NCI-H526 (cell line): ENCODE measurements at regions not wholly inside any gene's neighbourhood (a gene's known extent, or its start where the extent isn't known, plus 50 kb on each side); places are given as distances from the start of the nearest gene placed in this dataset.
"Not testable (repeated sequence)": the region's sequence is repeated elsewhere in the genome, so short reads cannot be mapped to it uniquely, and the experiment has no call there.

Source experiments
- DNase-seq, 2 experiments: peaks; one replicate each; lab custom pipeline; 2025; lab: John Stamatoyannopoulos, UW

GRCh38 chr6:74408844-74409243 is 712.8 kb downstream of the CD109 start:
- DNase-seq: no peak

- no peak for DNase-seq
Measured at GRCh38 chr6:74404366-74404765, 708.4 kb downstream of the CD109 start.

GRCh38 chr6:74402781-74403180 is 706.8 kb downstream of the CD109 start:
- DNase-seq: no peak

GRCh38 chr6:74378437-74378836 is 682.4 kb downstream of the CD109 start:
- not testable (repeated sequence) for DNase-seq

- no peak for DNase-seq
Measured at GRCh38 chr6:74369556-74369993, 673.6 kb downstream of the CD109 start.

- no peak for DNase-seq
Measured at GRCh38 chr6:74368746-74369145, 672.7 kb downstream of the CD109 start.

- DNase-seq: no peak
Measured at GRCh38 chr6:74366634-74367033, 670.6 kb downstream of the CD109 start.

- no peak for DNase-seq
Measured at GRCh38 chr6:74362391-74362790, 666.4 kb downstream of the CD109 start.

GRCh38 chr6:74357321-74357720 is 661.3 kb downstream of the CD109 start:
- DNase-seq: no peak

GRCh38 chr6:74356391-74356790 is 660.4 kb downstream of the CD109 start:
- DNase-seq: no peak

- no peak for DNase-seq
Measured at GRCh38 chr6:74346936-74347535, 651.0 kb downstream of the CD109 start.

GRCh38 chr6:74343804-74344203 is 647.8 kb downstream of the CD109 start:
- DNase-seq: peak in 1 of 2 experiments; percentile 19

GRCh38 chr6:74343321-74343720 is 647.3 kb downstream of the CD109 start:
- DNase-seq: not testable (repeated sequence)

- DNase-seq: no peak
Measured at GRCh38 chr6:74334722-74335121, 638.7 kb downstream of the CD109 start.

- DNase-seq: no peak
Measured at GRCh38 chr6:74333406-74333805, 637.4 kb downstream of the CD109 start.

GRCh38 chr6:74320715-74321114 is 624.7 kb downstream of the CD109 start:
- DNase-seq: no peak

- DNase-seq: no peak
Measured at GRCh38 chr6:74320074-74320473, 624.1 kb downstream of the CD109 start.

- DNase-seq: no peak
Measured at GRCh38 chr6:74319292-74319691, 623.3 kb downstream of the CD109 start.

GRCh38 chr6:74318738-74319137 is 622.7 kb downstream of the CD109 start:
- no peak for DNase-seq

- no peak for DNase-seq
Measured at GRCh38 chr6:74312081-74312480, 616.1 kb downstream of the CD109 start.

- no peak for DNase-seq
Measured at GRCh38 chr6:74311431-74311830, 615.4 kb downstream of the CD109 start.

GRCh38 chr6:74289884-74290283 is 593.9 kb downstream of the CD109 start:
- no peak for DNase-seq

- DNase-seq: no peak
Measured at GRCh38 chr6:74287932-74288331, 591.9 kb downstream of the CD109 start.

GRCh38 chr6:74287441-74287840 is 591.4 kb downstream of the CD109 start:
- DNase-seq: no peak
